ENCODE measurements at regions not wholly inside any gene's neighbourhood (a gene's known extent, or its start where the extent isn't known, plus 50 kb on each side); places are given as distances from the start of the nearest gene placed in this dataset.

DNA sequence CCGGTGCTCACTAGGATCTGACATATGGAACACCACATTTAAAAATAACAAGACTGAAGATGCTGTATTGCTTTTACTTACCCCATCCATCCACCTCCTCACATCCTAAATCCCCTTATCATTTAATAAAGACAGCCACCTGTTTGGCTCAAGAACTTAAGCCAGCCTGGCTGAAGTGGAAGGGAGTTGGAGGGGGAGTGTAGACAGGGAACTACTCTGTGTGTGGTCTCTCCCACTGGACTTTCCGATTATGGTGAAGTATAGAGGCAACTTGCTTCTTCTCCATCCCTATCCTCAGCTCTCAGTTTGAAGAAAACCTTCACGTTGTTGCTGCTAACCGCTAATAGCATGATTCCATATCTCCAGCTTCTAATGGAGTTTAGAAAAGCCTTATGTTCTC lies 313.4 kb downstream of the CDH11 start:
- no peak for DNase-seq (ENCODE audit: low read depth)
- H3K4me3 ChIP-seq (ENCODE audit: low read depth, low read length): no peak overlapping the region
- TF ChIP-seq, protein P1, sequence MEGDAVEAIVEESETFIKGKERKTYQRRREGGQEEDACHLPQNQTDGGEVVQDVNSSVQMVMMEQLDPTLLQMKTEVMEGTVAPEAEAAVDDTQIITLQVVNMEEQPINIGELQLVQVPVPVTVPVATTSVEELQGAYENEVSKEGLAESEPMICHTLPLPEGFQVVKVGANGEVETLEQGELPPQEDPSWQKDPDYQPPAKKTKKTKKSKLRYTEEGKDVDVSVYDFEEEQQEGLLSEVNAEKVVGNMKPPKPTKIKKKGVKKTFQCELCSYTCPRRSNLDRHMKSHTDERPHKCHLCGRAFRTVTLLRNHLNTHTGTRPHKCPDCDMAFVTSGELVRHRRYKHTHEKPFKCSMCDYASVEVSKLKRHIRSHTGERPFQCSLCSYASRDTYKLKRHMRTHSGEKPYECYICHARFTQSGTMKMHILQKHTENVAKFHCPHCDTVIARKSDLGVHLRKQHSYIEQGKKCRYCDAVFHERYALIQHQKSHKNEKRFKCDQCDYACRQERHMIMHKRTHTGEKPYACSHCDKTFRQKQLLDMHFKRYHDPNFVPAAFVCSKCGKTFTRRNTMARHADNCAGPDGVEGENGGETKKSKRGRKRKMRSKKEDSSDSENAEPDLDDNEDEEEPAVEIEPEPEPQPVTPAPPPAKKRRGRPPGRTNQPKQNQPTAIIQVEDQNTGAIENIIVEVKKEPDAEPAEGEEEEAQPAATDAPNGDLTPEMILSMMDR (IDR thresholded peaks at IDR 0.05; ENCODE audit: insufficient read depth, low read depth, low read length): no peak

DNA sequence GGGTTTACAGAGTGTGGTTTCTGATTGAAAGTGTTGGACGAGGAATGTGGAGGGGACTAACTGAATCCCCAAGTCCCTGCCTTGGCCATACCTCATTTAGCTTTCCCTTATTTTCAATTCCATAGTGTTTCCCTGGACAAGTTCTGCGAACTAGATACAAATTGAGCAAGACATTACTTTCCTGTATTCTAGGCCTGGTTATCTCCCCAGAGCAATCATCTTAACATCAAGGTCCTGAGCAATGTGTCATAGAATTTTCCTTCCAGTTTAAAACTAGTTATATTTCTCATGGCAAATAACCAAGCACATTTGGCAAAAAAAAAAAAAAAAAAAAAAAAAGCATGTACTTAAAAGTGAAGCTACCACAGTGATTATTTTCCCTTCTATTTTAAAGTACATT lies 330.1 kb downstream of the CDH11 start:
- no peak overlapping the region for H3K4me3 ChIP-seq (ENCODE audit: low read depth, low read length)
- no peak for DNase-seq (ENCODE audit: low read depth)
- TF ChIP-seq, protein P1 (IDR thresholded peaks at IDR 0.05; ENCODE audit: insufficient read depth, low read depth, low read length): no peak

DNA sequence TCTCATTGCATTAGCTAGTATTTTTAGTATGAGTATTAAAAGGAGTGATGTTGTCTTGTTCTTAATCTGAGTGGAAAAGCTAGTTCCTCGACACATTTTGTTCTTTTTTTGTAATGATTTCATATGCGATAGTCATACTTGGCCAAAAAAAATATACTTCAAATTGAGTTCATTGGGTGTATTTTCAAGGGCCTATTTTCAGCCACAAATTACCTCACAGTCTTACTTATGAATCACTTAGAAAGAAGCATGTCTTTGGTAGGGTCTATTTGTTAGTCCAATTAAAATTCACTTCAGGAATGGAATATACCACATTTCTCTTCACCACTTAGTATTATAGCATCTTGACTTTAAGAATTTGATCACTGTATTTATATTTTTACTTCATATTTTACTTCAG lies 337.2 kb downstream of the CDH11 start:
- DNase-seq (ENCODE audit: low read depth): no peak
- TF ChIP-seq, protein P1 (IDR thresholded peaks at IDR 0.05; ENCODE audit: insufficient read depth, low read depth, low read length): no peak
- H3K4me3 ChIP-seq (ENCODE audit: low read depth, low read length): no peak overlapping the region

DNA sequence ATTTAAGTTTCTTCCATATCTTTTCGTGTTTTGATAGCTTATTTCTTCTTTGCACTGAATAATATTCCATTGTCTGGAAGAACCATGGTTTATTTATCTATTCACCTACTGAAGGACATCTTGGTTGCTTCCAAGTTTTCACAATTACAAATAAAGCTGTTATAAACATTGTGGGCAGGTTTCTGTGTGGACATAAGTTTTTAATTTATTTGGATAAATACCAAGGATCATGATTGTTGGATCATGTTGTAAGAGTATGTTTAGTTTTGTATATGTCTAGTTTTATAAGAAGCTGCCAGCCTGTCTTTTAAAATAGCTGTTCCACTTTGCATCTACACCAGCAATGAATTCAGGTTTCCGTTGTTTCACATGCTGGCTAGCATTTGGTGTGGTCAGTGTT lies 339.4 kb downstream of the CDH11 start:
- no peak overlapping the region for H3K4me3 ChIP-seq (ENCODE audit: low read depth, low read length)
- TF ChIP-seq, protein P1 (IDR thresholded peaks at IDR 0.05; ENCODE audit: insufficient read depth, low read depth, low read length): no peak
- no peak for DNase-seq (ENCODE audit: low read depth)

DNA sequence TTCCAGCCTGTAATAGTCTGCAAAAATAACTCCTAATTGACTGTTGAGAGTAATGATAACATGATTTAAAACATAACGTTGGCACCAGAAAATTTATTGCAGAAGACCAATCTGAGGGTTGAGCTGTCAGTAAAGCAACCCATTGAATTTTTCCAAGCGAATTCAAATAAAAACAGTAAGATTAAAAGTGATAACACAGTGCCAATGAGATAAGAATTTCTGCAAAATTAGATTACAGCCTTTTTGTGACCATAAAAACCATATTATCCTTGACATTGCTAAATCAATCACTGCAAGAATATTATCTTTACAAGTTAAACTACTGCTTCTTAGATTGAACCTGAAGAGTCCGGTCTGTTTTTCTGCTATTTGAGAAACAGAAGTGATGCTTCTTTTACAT lies 341.4 kb downstream of the CDH11 start:
- no peak overlapping the region for H3K4me3 ChIP-seq (ENCODE audit: low read depth, low read length)
- TF ChIP-seq, protein P1 (IDR thresholded peaks at IDR 0.05; ENCODE audit: insufficient read depth, low read depth, low read length): no peak
- DNase-seq (ENCODE audit: low read depth): no peak

DNA sequence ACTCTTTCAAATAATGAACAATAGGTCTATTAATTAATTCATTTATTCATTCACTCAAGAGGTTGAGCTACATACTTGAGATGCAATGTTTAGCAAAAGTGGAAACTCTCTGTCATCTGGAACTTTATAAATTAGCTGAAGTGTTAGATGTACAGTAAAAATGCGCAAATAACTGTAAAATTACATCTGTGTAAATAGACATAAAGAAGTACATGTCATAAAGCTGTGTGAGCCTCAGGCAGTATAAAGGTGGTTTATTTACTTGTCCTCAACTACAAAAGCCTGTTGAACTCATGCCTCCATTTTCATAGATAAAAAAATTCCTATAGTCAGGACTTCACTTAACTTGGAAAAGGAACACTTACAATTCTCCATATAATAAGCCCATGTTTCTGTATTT lies 343.1 kb downstream of the CDH11 start:
- TF ChIP-seq, protein P1 (IDR thresholded peaks at IDR 0.05; ENCODE audit: insufficient read depth, low read depth, low read length): no peak
- H3K4me3 ChIP-seq (ENCODE audit: low read depth, low read length): no peak overlapping the region
- no peak for DNase-seq (ENCODE audit: low read depth)

DNA sequence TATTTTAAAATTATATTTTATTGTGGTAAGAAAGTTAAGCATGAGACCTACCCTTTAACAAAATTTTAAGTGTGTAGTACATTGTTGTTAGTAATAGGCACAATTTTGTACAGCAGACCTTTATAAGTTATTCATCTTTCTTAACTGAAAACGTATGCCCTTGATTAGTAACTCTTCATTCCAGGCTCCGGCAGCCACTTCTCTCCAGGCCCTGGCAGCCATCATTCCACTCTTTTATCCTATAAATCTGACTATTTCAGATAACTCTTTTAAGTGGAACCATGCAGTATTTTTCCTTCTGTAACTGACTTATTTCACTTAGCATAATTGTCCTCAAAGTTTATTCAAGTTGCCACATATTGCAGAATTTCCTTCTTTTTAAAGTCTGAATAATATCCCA lies 348.2 kb downstream of the CDH11 start:
- TF ChIP-seq, protein P1 (IDR thresholded peaks at IDR 0.05; ENCODE audit: insufficient read depth, low read depth, low read length): no peak
- DNase-seq (ENCODE audit: low read depth): no peak

More for the DNA sequence above, 348.2 kb downstream of the CDH11 start:
- H3K4me3 ChIP-seq (ENCODE audit: low read depth, low read length): no peak overlapping the region

All from fibroblast of villous mesenchyme (primary cell).